Parathyroid adenoma (tissue), 2 donors: ENCODE measurements at regions not wholly inside any gene's neighbourhood (a gene's known extent, or its start where the extent isn't known, plus 50 kb on each side); places are given as distances from the start of the nearest gene placed in this dataset.

Experiments
- H2AFZ ChIP-seq: fragments of 300-600 bp; sonication (generic); one replicate; pipeline ENCODE4 v1.7.0; 2017; ENCODE audit warnings: antibody characterized with exemption, mild to moderate bottlenecking
- H3K27ac ChIP-seq: fragments of 300-600 bp; sonication (generic); one replicate; pipeline ENCODE4 v1.7.0; 2017
- H3K27me3 ChIP-seq: fragments of 300-600 bp; sonication (generic); one replicate; pipeline ENCODE4 v1.7.0; 2017; ENCODE audit warnings: low read length; ENCODE audit not compliant: control insufficient read depth, insufficient read depth
- H3K36me3 ChIP-seq: fragments of 300-600 bp; sonication (generic); one replicate; pipeline ENCODE4 v1.7.0; 2017; ENCODE audit warnings: low read length; ENCODE audit not compliant: control insufficient read depth, insufficient read depth
- H3K4me1 ChIP-seq: fragments of 300-600 bp; sonication (generic); one replicate; pipeline ENCODE4 v1.7.0; 2017; ENCODE audit warnings: control low read depth
- H3K4me2 ChIP-seq: fragments of 300-600 bp; sonication (generic); one replicate; pipeline ENCODE4 v1.7.0; 2017; ENCODE audit warnings: low read length
- H3K4me3 ChIP-seq: fragments of 300-600 bp; sonication (generic); one replicate; pipeline ENCODE4 v1.7.0; 2017; ENCODE audit warnings: low read depth, low read length
- H3K79me2 ChIP-seq: fragments of 300-600 bp; sonication (generic); one replicate; pipeline ENCODE4 v1.7.0; 2017; ENCODE audit warnings: control low read depth
- H3K9ac ChIP-seq: fragments of 300-600 bp; sonication (generic); one replicate; pipeline ENCODE4 v1.7.0; 2017; ENCODE audit warnings: mild to moderate bottlenecking
- H3K9me3 ChIP-seq: fragments of 300-600 bp; sonication (generic); one replicate; pipeline ENCODE4 v1.7.0; 2017; ENCODE audit warnings: low read length; ENCODE audit not compliant: control insufficient read depth
- TF ChIP-seq, protein P1 (sequence below): fragments of 300-600 bp; sonication (generic); IDR thresholded peaks from one replicate; pipeline ENCODE4 v1.7.0; 2017; ENCODE audit warnings: antibody characterized with exemption, mild to moderate bottlenecking
- donor health status: primary hyperparathyroidism.

DNA sequence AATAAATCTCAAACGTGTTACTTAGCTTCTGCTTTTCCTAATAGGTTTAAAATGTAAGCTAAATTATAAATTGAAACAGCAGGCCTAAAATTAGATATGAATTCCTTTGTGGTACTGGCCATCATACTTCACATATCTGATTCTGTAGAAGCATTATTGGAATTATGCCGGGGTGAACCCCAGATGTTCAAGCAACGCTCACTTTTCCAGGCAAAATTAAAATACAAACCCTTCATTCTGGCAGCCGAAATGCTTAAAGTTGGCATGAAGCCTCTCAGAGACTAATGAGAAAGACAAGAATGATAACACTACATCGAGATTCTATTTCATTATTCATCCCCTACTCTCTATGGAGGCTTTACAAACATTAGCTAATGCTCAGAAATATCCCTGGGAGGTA, 1352.7 kb upstream of the ADGRL2 start:
- Histone ChIP-seq H2AFZ (no peak overlapping the region), H3K36me3 (no peaks in the 10 kb centered on the region), H3K79me2 (no peaks in the 10 kb centered on the region), H3K4me3 (no peak overlapping the region), H3K9ac (no peak overlapping the region), H3K27me3 (no peaks in the 10 kb centered on the region), H3K4me2 (no peak overlapping the region), H3K9me3 (no peaks in the 10 kb centered on the region), H3K4me1 (no peaks in the 10 kb centered on the region), H3K27ac (no peak overlapping the region)
- TF ChIP-seq, protein P1, sequence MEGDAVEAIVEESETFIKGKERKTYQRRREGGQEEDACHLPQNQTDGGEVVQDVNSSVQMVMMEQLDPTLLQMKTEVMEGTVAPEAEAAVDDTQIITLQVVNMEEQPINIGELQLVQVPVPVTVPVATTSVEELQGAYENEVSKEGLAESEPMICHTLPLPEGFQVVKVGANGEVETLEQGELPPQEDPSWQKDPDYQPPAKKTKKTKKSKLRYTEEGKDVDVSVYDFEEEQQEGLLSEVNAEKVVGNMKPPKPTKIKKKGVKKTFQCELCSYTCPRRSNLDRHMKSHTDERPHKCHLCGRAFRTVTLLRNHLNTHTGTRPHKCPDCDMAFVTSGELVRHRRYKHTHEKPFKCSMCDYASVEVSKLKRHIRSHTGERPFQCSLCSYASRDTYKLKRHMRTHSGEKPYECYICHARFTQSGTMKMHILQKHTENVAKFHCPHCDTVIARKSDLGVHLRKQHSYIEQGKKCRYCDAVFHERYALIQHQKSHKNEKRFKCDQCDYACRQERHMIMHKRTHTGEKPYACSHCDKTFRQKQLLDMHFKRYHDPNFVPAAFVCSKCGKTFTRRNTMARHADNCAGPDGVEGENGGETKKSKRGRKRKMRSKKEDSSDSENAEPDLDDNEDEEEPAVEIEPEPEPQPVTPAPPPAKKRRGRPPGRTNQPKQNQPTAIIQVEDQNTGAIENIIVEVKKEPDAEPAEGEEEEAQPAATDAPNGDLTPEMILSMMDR, result no peak

DNA sequence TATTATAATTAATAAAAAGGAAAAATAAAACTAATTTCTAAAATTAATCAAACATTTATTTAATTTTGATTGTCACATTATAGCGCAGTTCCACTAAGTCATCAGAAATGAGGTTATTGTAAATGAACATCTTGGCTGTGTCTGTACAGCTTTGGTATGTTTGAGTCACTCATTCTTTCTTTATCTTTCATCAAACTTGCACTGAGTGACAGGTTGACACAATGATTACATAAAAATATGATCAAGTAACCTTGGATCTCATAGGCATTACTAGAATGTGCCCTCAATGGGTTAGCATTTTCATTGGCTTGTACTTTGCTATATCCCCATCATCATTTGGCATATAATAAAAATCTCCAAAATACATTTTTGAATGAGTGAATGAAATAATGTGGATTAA, 1353.2 kb upstream of the ADGRL2 start:
- Histone ChIP-seq H3K4me1 (no peaks in the 10 kb centered on the region), H3K4me3 (no peak overlapping the region), H3K4me2 (no peak overlapping the region), H3K27me3 (no peaks in the 10 kb centered on the region), H3K79me2 (no peaks in the 10 kb centered on the region), H3K27ac (no peak overlapping the region), H2AFZ (no peak overlapping the region), H3K9me3 (no peaks in the 10 kb centered on the region), H3K9ac (no peak overlapping the region), H3K36me3 (no peaks in the 10 kb centered on the region)
- TF ChIP-seq, protein P1, result no peak

DNA sequence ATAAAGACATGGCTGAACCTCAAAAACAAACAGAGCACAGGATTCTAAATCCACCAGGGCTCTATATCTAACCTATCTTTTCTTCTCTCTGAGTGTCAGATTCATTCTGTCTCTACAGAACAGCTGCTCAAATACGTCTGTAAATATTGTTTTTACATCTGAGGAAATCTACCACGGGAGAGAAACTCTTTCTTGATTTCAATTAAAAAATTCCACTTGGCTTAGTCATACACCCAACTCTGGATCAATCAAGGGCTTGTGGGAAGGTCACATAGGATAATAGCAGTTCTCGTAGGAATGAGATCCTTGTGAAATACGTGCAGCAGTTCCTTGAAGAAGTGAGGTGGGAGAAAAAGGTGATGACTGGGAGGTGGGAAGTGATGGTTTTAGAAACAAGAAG, 1355.7 kb upstream of the ADGRL2 start:
- no peak overlapping the region for H3K4me2 ChIP-seq
- no peaks in the 10 kb centered on the region for H3K4me1 ChIP-seq
- no peaks in the 10 kb centered on the region for H3K27me3 ChIP-seq
- no peaks in the 10 kb centered on the region for H3K9me3 ChIP-seq
- H3K4me3 ChIP-seq, result no peak overlapping the region
- H3K79me2 ChIP-seq, result no peaks in the 10 kb centered on the region
- no peak overlapping the region for H3K27ac ChIP-seq
- TF ChIP-seq, protein P1, result no peak
- H3K9ac ChIP-seq, result no peak overlapping the region
- no peaks in the 10 kb centered on the region for H3K36me3 ChIP-seq
- no peak overlapping the region for H2AFZ ChIP-seq

DNA sequence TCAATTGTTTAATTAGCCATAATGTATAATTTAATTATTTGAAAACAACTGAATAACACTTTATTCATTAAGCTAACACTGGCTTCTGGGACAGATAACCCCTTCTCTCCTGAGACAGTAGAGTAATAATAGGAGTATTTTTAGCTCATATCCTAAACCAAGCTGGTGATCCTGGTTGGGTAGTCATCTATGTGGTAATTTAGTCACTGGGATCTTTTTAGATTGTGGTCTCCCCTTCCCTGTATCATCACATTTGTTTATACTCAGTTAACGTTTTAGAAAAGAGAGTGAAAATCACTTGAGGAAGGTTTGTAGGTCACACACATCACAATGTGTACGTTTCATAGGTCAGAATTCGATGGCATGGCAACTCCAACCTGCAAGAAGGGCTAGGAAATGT, 1356.6 kb upstream of the ADGRL2 start:
- TF ChIP-seq, protein P1, result no peak
- Histone ChIP-seq H3K4me2 (no peak overlapping the region), H3K9me3 (no peaks in the 10 kb centered on the region), H3K4me3 (no peak overlapping the region), H3K4me1 (no peaks in the 10 kb centered on the region), H2AFZ (no peak overlapping the region), H3K27me3 (no peaks in the 10 kb centered on the region), H3K27ac (no peak overlapping the region), H3K9ac (no peak overlapping the region), H3K36me3 (no peaks in the 10 kb centered on the region), H3K79me2 (no peaks in the 10 kb centered on the region)

DNA sequence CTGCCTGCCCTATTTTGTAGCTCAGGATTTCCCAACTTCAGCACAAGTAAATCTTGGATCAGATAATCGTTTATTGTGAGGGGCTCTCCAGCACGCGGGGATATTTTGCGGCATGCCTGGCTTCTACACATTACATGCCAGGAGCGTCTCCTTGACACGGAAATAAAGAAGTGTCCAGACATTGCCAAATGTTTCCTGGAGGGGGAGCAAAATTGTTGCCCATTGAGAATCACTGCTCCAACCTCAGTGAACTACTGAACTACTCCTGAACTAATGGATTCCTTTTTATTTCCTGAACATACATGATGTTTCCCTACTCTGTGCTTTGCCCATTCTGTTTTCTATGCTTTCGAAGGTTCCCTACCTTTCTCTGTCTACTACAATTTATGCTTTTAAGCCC, 1359.1 kb upstream of the ADGRL2 start:
- no peak overlapping the region for H3K9ac ChIP-seq
- H3K4me3 ChIP-seq, result no peak overlapping the region
- no peaks in the 10 kb centered on the region for H3K79me2 ChIP-seq
- H3K4me1 ChIP-seq, result no peaks in the 10 kb centered on the region
- no peaks in the 10 kb centered on the region for H3K27me3 ChIP-seq
- no peak overlapping the region for H3K27ac ChIP-seq
- no peaks in the 10 kb centered on the region for H3K9me3 ChIP-seq
- TF ChIP-seq, protein P1, result no peak
- H3K4me2 ChIP-seq, result no peak overlapping the region
- H2AFZ ChIP-seq, result no peak overlapping the region
- no peaks in the 10 kb centered on the region for H3K36me3 ChIP-seq
